ENCODE measurements at regions not wholly inside any gene's neighbourhood (a gene's known extent, or its start where the extent isn't known, plus 50 kb on each side); places are given as distances from the start of the nearest gene placed in this dataset.
A peak's percentile ranks its signal among the peaks of the same experiment; 100 is the strongest.

DNA sequence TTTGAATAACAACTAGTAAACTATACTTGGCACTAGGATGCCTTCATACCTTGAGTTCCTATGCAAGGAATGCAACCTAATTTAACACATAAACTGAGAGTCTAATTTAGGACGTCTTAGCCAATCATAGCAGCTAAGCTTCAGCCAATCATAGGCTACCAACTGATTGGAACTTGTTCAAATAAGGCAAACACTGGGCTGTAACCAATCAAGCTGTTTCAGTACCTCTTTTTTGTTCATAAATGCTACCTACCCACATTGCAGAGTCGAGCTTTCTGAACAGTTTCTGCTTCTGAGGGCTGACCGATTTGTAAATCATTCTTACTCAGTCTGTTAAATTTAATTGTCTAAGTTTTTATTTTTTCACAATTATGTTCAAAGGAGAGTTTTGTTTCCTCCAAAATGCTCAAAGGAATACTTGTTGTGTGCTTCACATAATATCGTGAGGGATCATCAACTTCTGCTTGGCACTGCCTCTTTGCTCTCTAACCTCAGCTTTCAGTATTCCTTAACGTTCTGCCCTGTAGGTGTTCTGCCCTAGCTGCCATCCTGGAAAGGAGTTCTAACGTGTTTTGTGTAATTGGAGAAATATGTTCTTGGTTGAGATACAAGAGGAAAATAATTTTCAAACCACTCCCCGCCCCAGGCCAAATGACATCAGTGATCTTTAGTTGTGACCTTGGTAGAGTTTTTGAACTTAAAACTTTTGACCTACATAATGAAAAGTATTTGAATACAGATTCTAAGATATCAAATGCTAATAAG is 380.4 kb upstream of the MIS18BP1 start:
- in situ Hi-C loops (cut with HindIII; ENCODE audit: low sequenced_read_pairs) = no loop called here
- no peak overlapping the region for H3K4me3 ChIP-seq (ENCODE audit: low read depth, low read length)

DNA sequence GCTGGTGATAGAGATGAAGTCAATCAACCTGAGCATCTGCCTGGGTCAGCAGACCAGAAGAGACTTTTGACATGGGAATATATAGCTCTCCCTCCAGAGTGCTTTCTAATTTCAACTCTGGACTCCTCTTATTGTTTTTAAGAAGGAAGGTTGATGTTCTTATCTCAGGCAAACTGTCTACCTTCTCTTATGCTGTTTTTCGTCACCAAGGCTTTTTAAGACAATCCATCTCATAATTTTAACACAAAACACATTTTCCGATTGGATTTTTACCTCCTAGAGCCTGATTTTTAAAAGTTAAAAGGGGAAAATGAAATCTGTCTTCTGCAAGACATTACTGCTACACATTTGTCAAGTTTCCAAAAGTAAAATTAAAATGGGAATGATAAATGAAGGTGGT is 368.7 kb upstream of the MIS18BP1 start:
- TF ChIP-seq, protein P1, sequence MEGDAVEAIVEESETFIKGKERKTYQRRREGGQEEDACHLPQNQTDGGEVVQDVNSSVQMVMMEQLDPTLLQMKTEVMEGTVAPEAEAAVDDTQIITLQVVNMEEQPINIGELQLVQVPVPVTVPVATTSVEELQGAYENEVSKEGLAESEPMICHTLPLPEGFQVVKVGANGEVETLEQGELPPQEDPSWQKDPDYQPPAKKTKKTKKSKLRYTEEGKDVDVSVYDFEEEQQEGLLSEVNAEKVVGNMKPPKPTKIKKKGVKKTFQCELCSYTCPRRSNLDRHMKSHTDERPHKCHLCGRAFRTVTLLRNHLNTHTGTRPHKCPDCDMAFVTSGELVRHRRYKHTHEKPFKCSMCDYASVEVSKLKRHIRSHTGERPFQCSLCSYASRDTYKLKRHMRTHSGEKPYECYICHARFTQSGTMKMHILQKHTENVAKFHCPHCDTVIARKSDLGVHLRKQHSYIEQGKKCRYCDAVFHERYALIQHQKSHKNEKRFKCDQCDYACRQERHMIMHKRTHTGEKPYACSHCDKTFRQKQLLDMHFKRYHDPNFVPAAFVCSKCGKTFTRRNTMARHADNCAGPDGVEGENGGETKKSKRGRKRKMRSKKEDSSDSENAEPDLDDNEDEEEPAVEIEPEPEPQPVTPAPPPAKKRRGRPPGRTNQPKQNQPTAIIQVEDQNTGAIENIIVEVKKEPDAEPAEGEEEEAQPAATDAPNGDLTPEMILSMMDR (IDR thresholded peaks at IDR 0.05; ENCODE audit: low read depth, low read length) = no peak
- in situ Hi-C loops (cut with HindIII; ENCODE audit: low sequenced_read_pairs) = no loop called here
- H3K4me3 ChIP-seq (ENCODE audit: low read depth, low read length) = no peak overlapping the region
- no peak for DNase-seq (ENCODE audit: low read depth, low spot score)

More for the DNA sequence above, 380.4 kb upstream of the MIS18BP1 start:
- TF ChIP-seq, protein P1 (IDR thresholded peaks at IDR 0.05; ENCODE audit: low read depth, low read length) = no peak
- DNase-seq (ENCODE audit: low read depth, low spot score) = no peak

- TF ChIP-seq, protein P1 (IDR thresholded peaks at IDR 0.05; ENCODE audit: low read depth, low read length) = no peak
- DNase-seq (ENCODE audit: low read depth, low spot score) = no peak
- H3K4me3 ChIP-seq (ENCODE audit: low read depth, low read length) = no peak overlapping the region
- in situ Hi-C loops (cut with HindIII; ENCODE audit: low sequenced_read_pairs) = no loop called here
These were observed 366.8 kb upstream of the MIS18BP1 start for GRCh38 chr14:45619831-45620230.

GRCh38 chr14:45610318-45610717 is 357.3 kb upstream of the MIS18BP1 start:
- TF ChIP-seq, protein P1 (IDR thresholded peaks at IDR 0.05; ENCODE audit: low read depth, low read length) = peak; percentile 44
- H3K4me3 ChIP-seq (ENCODE audit: low read depth, low read length) = no peak overlapping the region
- in situ Hi-C loops (cut with HindIII; ENCODE audit: low sequenced_read_pairs) = no loop called here
- DNase-seq (ENCODE audit: low read depth, low spot score) = peak; percentile 26

DNA sequence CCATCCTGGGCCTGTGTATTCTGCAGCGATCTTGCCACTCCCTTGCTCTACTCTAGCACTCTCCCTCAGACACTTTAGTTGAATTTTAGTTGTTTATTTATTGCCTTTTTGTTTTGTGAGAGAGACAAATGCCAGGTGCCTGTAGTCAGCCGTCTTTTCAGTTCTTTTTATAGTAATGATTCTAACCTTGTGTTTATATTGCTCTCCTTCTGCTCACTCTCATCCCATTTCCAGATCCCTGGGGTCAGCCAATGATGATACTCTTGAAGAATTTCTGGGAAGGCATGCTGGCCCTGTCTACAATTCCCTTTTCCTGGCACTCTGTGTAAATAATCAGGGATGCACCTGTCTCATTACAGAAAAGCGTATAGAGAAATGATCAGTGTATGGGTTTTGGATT is 334.1 kb upstream of the MIS18BP1 start:
- in situ Hi-C loops (cut with HindIII; ENCODE audit: low sequenced_read_pairs) = no loop called here
- TF ChIP-seq, protein P1 (IDR thresholded peaks at IDR 0.05; ENCODE audit: low read depth, low read length) = no peak
- no peak for DNase-seq (ENCODE audit: low read depth, low spot score)
- no peak overlapping the region for H3K4me3 ChIP-seq (ENCODE audit: low read depth, low read length)

GRCh38 chr14:45559626-45560025 is 306.6 kb upstream of the MIS18BP1 start:
- in situ Hi-C loops (cut with HindIII; ENCODE audit: low sequenced_read_pairs) = no loop called here
- TF ChIP-seq, protein P1 (IDR thresholded peaks at IDR 0.05; ENCODE audit: low read depth, low read length) = no peak
- H3K4me3 ChIP-seq (ENCODE audit: low read depth, low read length) = no peak overlapping the region
- DNase-seq (ENCODE audit: low read depth, low spot score) = no peak
